ENCODE measurements at regions not wholly inside any gene's neighbourhood (a gene's known extent, or its start where the extent isn't known, plus 50 kb on each side); places are given as distances from the start of the nearest gene placed in this dataset.

DNA sequence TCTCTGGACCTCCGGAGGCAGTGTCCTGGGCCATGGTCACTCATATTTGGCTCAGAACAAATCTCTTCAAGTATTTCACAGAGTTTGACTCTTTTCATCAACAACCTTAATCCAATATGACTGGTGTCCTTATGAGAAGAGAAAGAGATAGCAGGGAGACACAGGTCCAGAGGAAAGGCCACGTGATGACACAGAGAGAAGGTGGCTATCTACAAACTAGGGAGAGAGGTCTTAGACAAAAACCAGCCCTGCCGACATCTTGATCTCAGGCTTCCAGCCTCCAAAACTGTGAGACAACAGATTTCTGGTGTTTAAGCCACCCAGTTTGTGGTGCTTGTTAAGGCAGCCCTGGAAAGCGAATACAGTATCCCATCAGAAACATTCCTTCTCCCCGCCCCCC lies 237.1 kb upstream of the PROK2 start:
- Histone ChIP-seq H3K27me3 (ENCODE audit: control insufficient read depth, insufficient read depth, low read length) (no peaks in the 10 kb centered on the region), H3K36me3 (ENCODE audit: control insufficient read depth, insufficient read depth, low read length) (no peaks in the 10 kb centered on the region), H3K27ac (ENCODE audit: low read length) (no peak overlapping the region), H3K4me3 (ENCODE audit: low read length) (no peak overlapping the region), H3K9me3 (ENCODE audit: control insufficient read depth, insufficient read depth, low read length) (no peaks in the 10 kb centered on the region), H3K4me1 (ENCODE audit: control insufficient read depth, insufficient read depth, low read length) (peaks cover 1% of the 10 kb centered on the region; the same call in 1 of the 2 replicates)
- no CpG with 5 or more reads among the region's 5 CpGs for WGBS (ENCODE audit: insufficient coverage, insufficient read length)
- DNase-seq (ENCODE audit: low read depth, low spot score), result no peak

DNA sequence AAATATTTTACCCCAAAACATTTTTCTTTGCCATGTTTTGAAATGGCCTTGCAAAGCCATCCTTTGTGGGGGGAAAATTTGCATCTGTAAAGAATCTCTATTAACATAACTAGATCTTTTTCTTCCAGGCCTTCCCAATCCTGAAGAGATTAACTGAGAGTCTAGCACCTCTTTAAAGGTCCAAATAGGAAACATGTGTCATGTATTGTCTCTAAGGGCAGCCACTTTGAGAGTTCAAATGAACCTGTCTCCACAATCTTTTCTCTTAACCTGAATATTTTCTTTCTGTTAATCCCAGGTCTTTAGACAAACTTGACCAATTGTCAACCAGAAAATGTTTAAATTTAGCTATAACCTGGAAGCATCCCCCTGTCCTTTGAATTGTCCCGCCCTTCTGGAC lies 236.6 kb upstream of the PROK2 start:
- WGBS (ENCODE audit: insufficient coverage, insufficient read length), result no CpG with 5 or more reads among the region's 1 CpG

GRCh38 chr3:72018343-72018984 lies 233.5 kb upstream of the PROK2 start:
- no peak overlapping the region for H3K27ac ChIP-seq (ENCODE audit: low read length)
- no CpG with 5 or more reads among the region's 5 CpGs for WGBS (ENCODE audit: insufficient coverage, insufficient read length)
- no peaks in the 10 kb centered on the region for H3K9me3 ChIP-seq (ENCODE audit: control insufficient read depth, insufficient read depth, low read length)
- no peak for DNase-seq (ENCODE audit: low read depth, low spot score)
- H3K4me1 ChIP-seq (ENCODE audit: control insufficient read depth, insufficient read depth, low read length), result peaks cover 1% of the 10 kb centered on the region; the same call in 1 of the 2 replicates
- H3K4me3 ChIP-seq (ENCODE audit: low read length), result no peak overlapping the region
- H3K36me3 ChIP-seq (ENCODE audit: control insufficient read depth, insufficient read depth, low read length), result no peaks in the 10 kb centered on the region
- no peaks in the 10 kb centered on the region for H3K27me3 ChIP-seq (ENCODE audit: control insufficient read depth, insufficient read depth, low read length)

More for the DNA sequence above, 236.6 kb upstream of the PROK2 start:
- no peak overlapping the region for H3K4me3 ChIP-seq (ENCODE audit: low read length)
- H3K27ac ChIP-seq (ENCODE audit: low read length), result no peak overlapping the region
- H3K36me3 ChIP-seq (ENCODE audit: control insufficient read depth, insufficient read depth, low read length), result no peaks in the 10 kb centered on the region
- H3K9me3 ChIP-seq (ENCODE audit: control insufficient read depth, insufficient read depth, low read length), result no peaks in the 10 kb centered on the region
- H3K27me3 ChIP-seq (ENCODE audit: control insufficient read depth, insufficient read depth, low read length), result no peaks in the 10 kb centered on the region
- no peak for DNase-seq (ENCODE audit: low read depth, low spot score)
- peaks cover 1% of the 10 kb centered on the region; the same call in 1 of the 2 replicates for H3K4me1 ChIP-seq (ENCODE audit: control insufficient read depth, insufficient read depth, low read length)

GRCh38 chr3:72017935-72018334 lies 233.0 kb upstream of the PROK2 start:
- peaks cover 2% of the 10 kb centered on the region; the same call in 1 of the 2 replicates for H3K4me1 ChIP-seq (ENCODE audit: control insufficient read depth, insufficient read depth, low read length)

GRCh38 chr3:72017311-72017710 lies 232.4 kb upstream of the PROK2 start:
- Histone ChIP-seq H3K27me3 (ENCODE audit: control insufficient read depth, insufficient read depth, low read length) (no peaks in the 10 kb centered on the region), H3K4me3 (ENCODE audit: low read length) (no peak overlapping the region), H3K27ac (ENCODE audit: low read length) (no peak overlapping the region), H3K36me3 (ENCODE audit: control insufficient read depth, insufficient read depth, low read length) (no peaks in the 10 kb centered on the region), H3K4me1 (ENCODE audit: control insufficient read depth, insufficient read depth, low read length) (peaks cover 2% of the 10 kb centered on the region; the same call in 1 of the 2 replicates), H3K9me3 (ENCODE audit: control insufficient read depth, insufficient read depth, low read length) (no peaks in the 10 kb centered on the region)
- DNase-seq (ENCODE audit: low read depth, low spot score), result no peak
- WGBS (ENCODE audit: insufficient coverage, insufficient read length), result no CpG with 5 or more reads among the region's 1 CpG

More at GRCh38 chr3:72017935-72018334, 233.0 kb upstream of the PROK2 start:
- Histone ChIP-seq H3K27ac (ENCODE audit: low read length) (no peak overlapping the region), H3K36me3 (ENCODE audit: control insufficient read depth, insufficient read depth, low read length) (no peaks in the 10 kb centered on the region), H3K27me3 (ENCODE audit: control insufficient read depth, insufficient read depth, low read length) (no peaks in the 10 kb centered on the region), H3K4me3 (ENCODE audit: low read length) (no peak overlapping the region), H3K9me3 (ENCODE audit: control insufficient read depth, insufficient read depth, low read length) (no peaks in the 10 kb centered on the region)
- DNase-seq (ENCODE audit: low read depth, low spot score), result no peak
- no CpG with 5 or more reads among the region's 1 CpG for WGBS (ENCODE audit: insufficient coverage, insufficient read length)

DNA sequence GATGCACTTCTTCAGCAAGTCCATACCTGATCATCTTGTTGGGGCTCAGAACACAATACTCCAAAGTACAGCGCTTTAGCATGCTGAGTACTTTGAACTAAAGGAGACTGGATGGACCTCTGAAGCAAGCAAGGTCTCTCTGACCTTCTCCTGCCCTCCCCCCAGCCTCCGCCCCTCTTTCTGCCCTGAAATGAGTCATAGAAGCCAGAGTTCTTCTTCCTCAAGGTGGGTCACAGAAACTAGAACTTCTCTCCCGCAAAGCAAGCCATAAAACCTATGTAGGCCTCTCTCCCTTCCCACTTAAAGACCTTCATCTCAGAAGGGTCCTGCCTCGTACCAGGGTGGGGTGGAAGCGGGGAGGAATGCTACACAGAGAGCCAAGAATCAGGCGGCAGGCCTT lies 230.5 kb upstream of the PROK2 start:
- WGBS (ENCODE audit: insufficient coverage, insufficient read length), result no CpG with 5 or more reads among the region's 6 CpGs

DNA sequence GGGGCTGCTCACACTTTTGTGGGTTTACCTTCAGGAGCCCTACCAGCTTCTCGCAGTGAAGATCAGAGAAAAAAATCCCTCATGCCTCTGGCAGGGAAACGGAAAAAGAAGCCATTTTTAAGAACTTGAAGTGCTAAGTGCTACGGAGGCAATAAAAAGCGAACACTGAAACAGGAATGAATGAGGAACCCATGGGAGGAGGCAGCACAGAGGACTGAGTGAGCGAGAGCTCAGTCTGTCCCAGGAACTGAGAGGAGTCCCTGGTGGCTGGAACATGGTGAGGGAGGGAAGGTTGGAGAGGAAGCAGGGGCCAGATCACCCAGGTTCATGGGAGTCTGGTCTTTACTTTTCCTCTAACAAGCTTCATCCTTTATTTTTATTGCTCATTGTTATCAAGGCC lies 228.1 kb upstream of the PROK2 start:
- no peaks in the 10 kb centered on the region for H3K27me3 ChIP-seq (ENCODE audit: control insufficient read depth, insufficient read depth, low read length)
- H3K4me3 ChIP-seq (ENCODE audit: low read length), result no peak overlapping the region
- no peak for DNase-seq (ENCODE audit: low read depth, low spot score)
- WGBS (ENCODE audit: insufficient coverage, insufficient read length), result no CpG with 5 or more reads among the region's 5 CpGs
- H3K36me3 ChIP-seq (ENCODE audit: control insufficient read depth, insufficient read depth, low read length), result no peaks in the 10 kb centered on the region
- no peak overlapping the region for H3K27ac ChIP-seq (ENCODE audit: low read length)
- 0 out of 2 replicates have a peak, but pooled peaks cover 1% of the 10 kb centered on the region for H3K4me1 ChIP-seq (ENCODE audit: control insufficient read depth, insufficient read depth, low read length)
- no peaks in the 10 kb centered on the region for H3K9me3 ChIP-seq (ENCODE audit: control insufficient read depth, insufficient read depth, low read length)

More for the DNA sequence above, 230.5 kb upstream of the PROK2 start:
- H3K27ac ChIP-seq (ENCODE audit: low read length), result no peak overlapping the region
- H3K27me3 ChIP-seq (ENCODE audit: control insufficient read depth, insufficient read depth, low read length), result no peaks in the 10 kb centered on the region
- H3K4me1 ChIP-seq (ENCODE audit: control insufficient read depth, insufficient read depth, low read length), result peaks cover 2% of the 10 kb centered on the region; the same call in 1 of the 2 replicates
- H3K4me3 ChIP-seq (ENCODE audit: low read length), result no peak overlapping the region
- no peaks in the 10 kb centered on the region for H3K9me3 ChIP-seq (ENCODE audit: control insufficient read depth, insufficient read depth, low read length)
- no peaks in the 10 kb centered on the region for H3K36me3 ChIP-seq (ENCODE audit: control insufficient read depth, insufficient read depth, low read length)
- no peak for DNase-seq (ENCODE audit: low read depth, low spot score)

DNA sequence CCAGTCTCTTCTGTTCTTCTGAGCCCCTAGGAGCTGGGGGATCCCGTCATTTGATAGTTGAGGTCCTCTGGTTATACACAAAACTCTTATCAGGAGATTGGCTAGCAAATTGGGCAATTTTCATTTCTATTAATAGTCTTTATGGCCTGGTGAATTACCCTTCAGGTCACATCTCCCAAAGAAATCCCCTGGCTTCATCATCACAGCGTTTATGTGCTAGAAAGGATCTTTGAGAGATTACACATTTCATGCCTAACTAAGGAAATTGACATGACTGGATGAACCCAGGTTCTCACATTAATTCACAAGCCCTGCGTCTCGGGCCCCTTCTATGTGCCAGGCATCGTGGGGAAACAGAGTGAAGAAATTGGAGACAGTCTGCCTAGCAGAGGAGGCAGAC lies 227.4 kb upstream of the PROK2 start:
- Histone ChIP-seq H3K9me3 (ENCODE audit: control insufficient read depth, insufficient read depth, low read length) (no peaks in the 10 kb centered on the region), H3K27me3 (ENCODE audit: control insufficient read depth, insufficient read depth, low read length) (no peaks in the 10 kb centered on the region), H3K36me3 (ENCODE audit: control insufficient read depth, insufficient read depth, low read length) (no peaks in the 10 kb centered on the region), H3K4me3 (ENCODE audit: low read length) (no peak overlapping the region), H3K27ac (ENCODE audit: low read length) (no peak overlapping the region), H3K4me1 (ENCODE audit: control insufficient read depth, insufficient read depth, low read length) (0 out of 2 replicates have a peak, but pooled peaks cover 1% of the 10 kb centered on the region)
- no peak for DNase-seq (ENCODE audit: low read depth, low spot score)
- WGBS (ENCODE audit: insufficient coverage, insufficient read length), result no CpG with 5 or more reads among the region's 5 CpGs

GRCh38 chr3:72011485-72011884 lies 226.5 kb upstream of the PROK2 start:
- no CpG with 5 or more reads among the region's 4 CpGs for WGBS (ENCODE audit: insufficient coverage, insufficient read length)
- H3K27me3 ChIP-seq (ENCODE audit: control insufficient read depth, insufficient read depth, low read length), result no peaks in the 10 kb centered on the region
- H3K4me3 ChIP-seq (ENCODE audit: low read length), result no peak overlapping the region
- H3K36me3 ChIP-seq (ENCODE audit: control insufficient read depth, insufficient read depth, low read length), result peaks cover 3% of the 10 kb centered on the region; the same call in 1 of the 2 replicates
- H3K4me1 ChIP-seq (ENCODE audit: control insufficient read depth, insufficient read depth, low read length), result 0 out of 2 replicates have a peak, but pooled peaks cover 1% of the 10 kb centered on the region
- no peak for DNase-seq (ENCODE audit: low read depth, low spot score)
- no peak overlapping the region for H3K27ac ChIP-seq (ENCODE audit: low read length)
- peaks cover 1% of the 10 kb centered on the region; the same call in 1 of the 2 replicates for H3K9me3 ChIP-seq (ENCODE audit: control insufficient read depth, insufficient read depth, low read length)

DNA sequence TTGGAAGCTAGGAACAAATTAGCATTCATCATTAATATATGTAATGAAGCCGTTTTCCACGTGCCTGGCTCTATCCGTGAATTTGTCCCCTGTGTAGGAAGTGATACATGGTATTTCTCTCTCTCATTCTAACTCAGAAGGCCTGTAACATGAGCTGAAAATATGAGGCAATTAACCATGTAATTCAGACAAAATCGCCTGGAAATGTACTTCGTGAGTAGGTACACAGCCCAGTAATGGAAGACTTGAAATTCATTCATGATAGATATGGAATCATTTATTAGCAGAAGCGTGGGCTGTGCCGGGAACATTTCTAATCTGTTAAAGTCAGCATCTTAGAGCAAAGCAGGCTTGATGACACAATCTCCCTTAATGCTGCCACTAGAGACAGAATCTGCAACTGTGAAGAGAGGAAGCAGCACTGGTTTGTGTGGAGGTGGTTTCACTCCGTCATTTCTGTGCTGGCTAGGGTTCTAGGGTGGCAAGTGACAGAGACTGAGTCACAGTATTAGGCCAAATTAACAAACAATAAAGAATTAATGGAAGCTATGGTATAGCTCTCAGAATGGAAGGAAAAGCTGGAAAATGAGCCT lies 225.0 kb upstream of the PROK2 start:
- Histone ChIP-seq H3K4me1 (ENCODE audit: control insufficient read depth, insufficient read depth, low read length) (0 out of 2 replicates have a peak, but pooled peaks cover 1% of the 10 kb centered on the region), H3K4me3 (ENCODE audit: low read length) (no peak overlapping the region), H3K27ac (ENCODE audit: low read length) (no peak overlapping the region), H3K9me3 (ENCODE audit: control insufficient read depth, insufficient read depth, low read length) (peaks cover 1% of the 10 kb centered on the region), H3K36me3 (ENCODE audit: control insufficient read depth, insufficient read depth, low read length) (peaks cover 3% of the 10 kb centered on the region; the same call in 1 of the 2 replicates), H3K27me3 (ENCODE audit: control insufficient read depth, insufficient read depth, low read length) (no peaks in the 10 kb centered on the region)
- no CpG with 5 or more reads among the region's 8 CpGs for WGBS (ENCODE audit: insufficient coverage, insufficient read length)
- DNase-seq (ENCODE audit: low read depth, low spot score), result no peak

Measured in iPS DF 6.9 (cell line).